T-helper 17 cell (primary cell): ENCODE measurements at regions not wholly inside any gene's neighbourhood (a gene's known extent, or its start where the extent isn't known, plus 50 kb on each side); places are given as distances from the start of the nearest gene placed in this dataset.

Source experiments
- ATAC-seq: fragments of 150-1000 bp; cut with Tn5 transposase; 2 replicates; pipeline ENCODE4 v1.10.0; 2021; ENCODE audit warnings: mild to moderate bottlenecking, moderate library complexity
- DNase-seq, 3 donors: peaks; one replicate each; pipeline versions ENCODE4 v3.0.0 to v3.0.0-alpha.2; 2020 to 2021
- H3K9me3 ChIP-seq: one replicate; pipeline ENCODE4 v1.7.0; 2013; ENCODE audit warnings: low read length, mild to moderate bottlenecking; ENCODE audit not compliant: control insufficient read depth, poor library complexity, severe bottlenecking
- H3K27ac Mint-ChIP-seq: one replicate; pipeline ENCODE4 v1.8.0; 2022; ENCODE audit warnings: mild to moderate bottlenecking, moderate library complexity, mixed read lengths
- H3K27me3 Mint-ChIP-seq: one replicate; pipeline ENCODE4 v1.8.0; 2022; ENCODE audit warnings: mixed read lengths
- H3K36me3 Mint-ChIP-seq: one replicate; pipeline ENCODE4 v1.8.0; 2022; ENCODE audit warnings: low read depth, mixed read lengths
- H3K4me1 Mint-ChIP-seq: one replicate; pipeline ENCODE4 v1.8.0; 2022; ENCODE audit warnings: mild to moderate bottlenecking, mixed read lengths
- H3K4me3 Mint-ChIP-seq: one replicate; pipeline ENCODE4 v1.8.0; 2022; ENCODE audit warnings: mild to moderate bottlenecking, moderate library complexity, mixed read lengths

DNA sequence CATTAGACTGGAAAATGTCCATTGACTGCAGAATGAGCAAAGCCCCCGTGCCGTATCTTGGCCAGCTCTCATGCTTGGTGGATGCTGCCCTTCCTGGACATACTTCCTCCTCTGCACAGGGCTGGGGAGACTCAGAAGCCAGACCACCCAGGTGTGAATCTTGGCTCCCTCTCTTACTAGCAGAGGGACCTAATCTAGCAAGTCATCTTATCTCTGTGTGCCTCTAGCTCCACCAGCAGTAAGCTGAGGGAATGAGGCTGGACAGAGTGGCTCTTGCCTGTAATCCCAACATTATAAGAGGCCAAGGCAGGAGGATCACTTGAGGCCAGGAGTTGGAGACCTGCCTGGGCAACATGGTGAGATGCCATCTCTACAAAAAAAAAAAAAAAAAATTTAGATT lies 173.8 kb upstream of the GHITM start:
- H3K9me3 ChIP-seq, result no peaks in the 10 kb centered on the region
- no peaks in the 10 kb centered on the region for H3K27me3 Mint-ChIP-seq
- DNase-seq (no peak), ATAC-seq (no peak)
- no peaks in the 10 kb centered on the region for H3K4me1 Mint-ChIP-seq
- no peak overlapping the region for H3K27ac Mint-ChIP-seq
- H3K4me3 Mint-ChIP-seq, result no peak overlapping the region
- no peaks in the 10 kb centered on the region for H3K36me3 Mint-ChIP-seq

DNA sequence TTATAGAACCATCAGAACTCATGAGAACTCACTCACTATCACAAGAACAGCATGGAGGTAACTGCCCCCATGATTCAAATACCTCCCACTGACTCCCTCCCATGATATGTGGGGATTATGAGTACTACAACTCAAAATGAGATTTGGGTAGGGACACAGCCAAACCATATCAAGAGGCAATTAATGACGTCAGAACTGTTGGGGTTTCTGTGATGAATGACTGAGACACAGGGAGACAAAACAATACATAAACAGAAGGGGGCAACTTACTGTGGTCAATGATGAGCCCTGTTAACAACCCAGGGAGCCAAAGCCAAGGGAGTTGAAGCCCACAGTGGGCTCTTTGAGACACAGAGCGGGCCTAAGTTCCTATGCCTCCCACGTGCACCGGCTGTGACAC lies 171.3 kb upstream of the GHITM start:
- Mint-ChIP-seq H3K4me3 (no peak overlapping the region), H3K4me1 (no peaks in the 10 kb centered on the region), H3K27me3 (no peaks in the 10 kb centered on the region), H3K27ac (no peak overlapping the region), H3K36me3 (no peaks in the 10 kb centered on the region)
- ATAC-seq (no peak), DNase-seq (no peak)
- H3K9me3 ChIP-seq, result no peaks in the 10 kb centered on the region

DNA sequence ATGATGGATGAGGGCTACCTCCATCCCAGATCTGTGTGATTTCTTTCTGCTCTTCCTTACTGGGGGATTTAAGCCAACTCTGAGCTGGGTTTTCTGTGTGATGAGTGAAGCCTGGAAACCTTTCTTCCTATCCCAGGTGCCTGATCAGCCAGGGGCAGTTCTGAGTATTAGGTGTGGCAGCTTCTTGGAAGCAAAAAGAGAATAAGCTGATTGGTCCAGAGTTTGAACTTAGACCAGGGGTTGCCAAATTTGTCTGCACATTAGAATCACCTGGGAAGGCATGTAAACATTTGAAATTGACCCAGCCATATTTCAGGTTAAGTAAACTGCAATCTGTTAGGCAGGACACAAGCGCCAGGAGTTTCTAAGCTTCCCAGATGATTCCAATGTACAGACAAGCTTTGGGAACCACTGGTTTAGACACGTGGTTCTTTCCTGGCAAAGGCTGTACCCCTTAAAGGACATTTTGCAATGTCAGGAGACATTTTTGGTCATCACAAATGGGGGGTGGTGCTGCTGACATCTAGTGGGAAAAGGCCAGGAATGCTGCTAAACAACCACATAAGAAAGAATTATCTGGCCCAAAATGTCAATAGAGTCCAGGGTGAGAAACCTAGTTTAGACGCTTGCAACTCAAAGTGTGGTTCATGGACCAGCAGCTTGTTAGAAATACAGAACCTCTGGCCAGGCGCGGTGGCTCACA lies 160.5 kb upstream of the GHITM start:
- Mint-ChIP-seq H3K36me3 (no peaks in the 10 kb centered on the region), H3K27me3 (peaks cover 15% of the 10 kb centered on the region), H3K4me3 (no peak overlapping the region), H3K4me1 (peaks cover 2% of the 10 kb centered on the region), H3K27ac (no peak overlapping the region)
- ATAC-seq (no peak), DNase-seq (no peak)
- no peaks in the 10 kb centered on the region for H3K9me3 ChIP-seq

DNA sequence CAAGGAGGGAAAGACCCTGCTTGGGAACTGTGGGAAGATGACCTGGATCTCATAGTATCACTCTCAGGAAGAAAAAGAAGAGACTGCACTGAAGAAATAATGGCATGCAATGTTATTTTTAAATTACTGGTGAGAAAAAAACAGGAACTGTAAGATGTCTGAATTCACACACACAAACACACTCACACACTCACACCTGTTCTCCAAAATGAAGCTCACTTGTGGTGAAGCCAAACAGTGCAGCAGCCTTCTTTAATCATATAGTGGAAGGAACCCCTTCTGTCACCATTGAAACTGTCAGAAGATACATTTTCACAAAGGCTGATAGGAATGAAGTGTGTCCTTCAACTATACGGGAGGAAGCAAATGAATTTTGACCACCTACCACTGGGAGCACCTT lies 156.5 kb upstream of the GHITM start:
- no peaks in the 10 kb centered on the region for H3K9me3 ChIP-seq
- Mint-ChIP-seq H3K27me3 (peaks cover 30% of the 10 kb centered on the region), H3K27ac (no peak overlapping the region), H3K4me1 (peaks cover 2% of the 10 kb centered on the region), H3K4me3 (no peak overlapping the region), H3K36me3 (peaks cover 3% of the 10 kb centered on the region)
- DNase-seq (no peak), ATAC-seq (no peak)

DNA sequence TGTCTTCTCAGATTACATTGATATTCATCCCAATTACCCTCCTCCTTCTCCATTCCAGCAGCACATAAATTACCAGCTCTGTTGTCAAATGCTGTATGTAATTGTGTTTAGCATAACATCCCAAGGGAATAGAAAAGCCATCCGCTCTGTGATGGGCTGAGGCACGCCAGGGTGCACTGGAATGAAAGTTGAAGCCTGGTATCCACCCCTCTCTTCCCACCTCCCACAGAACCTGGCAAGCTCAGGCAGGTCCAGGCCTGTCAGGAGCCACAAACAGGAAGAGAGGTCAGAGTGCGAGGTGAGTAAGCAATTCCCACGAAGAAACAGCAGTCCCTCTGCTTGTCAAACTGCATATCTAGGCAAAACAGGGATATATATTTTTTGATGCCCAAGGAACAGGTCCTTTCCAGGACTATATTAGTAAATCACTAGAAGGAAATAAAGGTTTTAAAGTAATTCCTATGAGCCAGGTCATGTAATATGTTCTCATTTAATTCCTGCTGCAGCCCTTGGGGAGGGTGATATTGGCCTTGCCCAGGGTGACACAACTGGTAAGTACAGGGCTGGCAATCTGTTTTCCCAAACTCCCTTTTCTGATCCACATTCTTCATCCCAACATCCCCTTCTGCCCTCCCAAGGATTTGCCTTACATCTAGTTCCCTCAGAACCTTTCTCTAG lies 155.6 kb upstream of the GHITM start:
- Mint-ChIP-seq H3K27me3 (peaks cover 30% of the 10 kb centered on the region), H3K4me3 (no peak overlapping the region), H3K36me3 (peaks cover 3% of the 10 kb centered on the region), H3K4me1 (no peaks in the 10 kb centered on the region), H3K27ac (no peak overlapping the region)
- H3K9me3 ChIP-seq, result no peaks in the 10 kb centered on the region
- DNase-seq, result no peak
- ATAC-seq, result no peak

- H3K27me3 Mint-ChIP-seq, result peaks cover 30% of the 10 kb centered on the region
- peaks cover 3% of the 10 kb centered on the region for H3K36me3 Mint-ChIP-seq
- no peak overlapping the region for H3K4me3 Mint-ChIP-seq
- DNase-seq (no peak), ATAC-seq (no peak)
- no peak overlapping the region for H3K27ac Mint-ChIP-seq
- no peaks in the 10 kb centered on the region for H3K9me3 ChIP-seq
- H3K4me1 Mint-ChIP-seq, result no peaks in the 10 kb centered on the region
Observed at GRCh38 chr10:83984256-83984640, 155.1 kb upstream of the GHITM start.

- peaks cover 19% of the 10 kb centered on the region for H3K27me3 Mint-ChIP-seq
- H3K36me3 Mint-ChIP-seq, result peaks cover 3% of the 10 kb centered on the region
- no peaks in the 10 kb centered on the region for H3K4me1 Mint-ChIP-seq
- no peak for ATAC-seq
- H3K4me3 Mint-ChIP-seq, result no peak overlapping the region
- H3K27ac Mint-ChIP-seq, result no peak overlapping the region
- no peak for DNase-seq
- no peaks in the 10 kb centered on the region for H3K9me3 ChIP-seq
Observed at GRCh38 chr10:83986800-83987199, 152.5 kb upstream of the GHITM start.

GRCh38 chr10:83987216-83987615 lies 152.1 kb upstream of the GHITM start:
- H3K36me3 Mint-ChIP-seq, result peaks cover 3% of the 10 kb centered on the region
- peaks cover 3% of the 10 kb centered on the region for H3K4me1 Mint-ChIP-seq
- H3K27me3 Mint-ChIP-seq, result peaks cover 15% of the 10 kb centered on the region
- no peak for ATAC-seq
- DNase-seq, result no peak
- no peak overlapping the region for H3K4me3 Mint-ChIP-seq
- H3K27ac Mint-ChIP-seq, result no peak overlapping the region
- H3K9me3 ChIP-seq, result no peaks in the 10 kb centered on the region

DNA sequence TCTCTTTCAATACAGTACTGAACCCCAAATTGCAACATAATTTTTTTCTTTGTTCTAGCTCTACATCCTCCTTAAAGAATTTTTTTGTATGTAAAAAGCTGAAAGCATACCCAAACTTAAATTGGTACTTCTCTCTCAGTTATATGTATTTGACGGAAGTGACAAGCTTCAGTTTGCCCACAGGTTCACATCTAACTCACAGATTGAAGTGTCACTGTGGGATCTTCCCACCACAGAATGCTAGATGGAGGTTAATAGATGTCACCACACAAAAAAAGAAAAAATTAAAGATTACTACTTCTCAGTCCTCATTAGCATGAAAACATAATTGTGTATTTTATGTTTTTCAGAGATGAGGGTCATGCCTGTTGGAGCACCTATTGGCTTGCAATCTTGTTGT lies 150.9 kb upstream of the GHITM start:
- Mint-ChIP-seq H3K4me1 (peaks cover 3% of the 10 kb centered on the region), H3K4me3 (no peak overlapping the region), H3K27ac (no peak overlapping the region), H3K27me3 (peaks cover 15% of the 10 kb centered on the region), H3K36me3 (peaks cover 3% of the 10 kb centered on the region)
- DNase-seq (no peak), ATAC-seq (no peak)
- H3K9me3 ChIP-seq, result no peaks in the 10 kb centered on the region

GRCh38 chr10:83990126-83990525 lies 149.2 kb upstream of the GHITM start:
- H3K27ac Mint-ChIP-seq, result no peak overlapping the region
- peaks cover 3% of the 10 kb centered on the region for H3K4me1 Mint-ChIP-seq
- peaks cover 3% of the 10 kb centered on the region for H3K36me3 Mint-ChIP-seq
- no peak overlapping the region for H3K4me3 Mint-ChIP-seq
- ATAC-seq, result no peak
- H3K27me3 Mint-ChIP-seq, result peaks cover 15% of the 10 kb centered on the region
- no peak for DNase-seq
- no peaks in the 10 kb centered on the region for H3K9me3 ChIP-seq

DNA sequence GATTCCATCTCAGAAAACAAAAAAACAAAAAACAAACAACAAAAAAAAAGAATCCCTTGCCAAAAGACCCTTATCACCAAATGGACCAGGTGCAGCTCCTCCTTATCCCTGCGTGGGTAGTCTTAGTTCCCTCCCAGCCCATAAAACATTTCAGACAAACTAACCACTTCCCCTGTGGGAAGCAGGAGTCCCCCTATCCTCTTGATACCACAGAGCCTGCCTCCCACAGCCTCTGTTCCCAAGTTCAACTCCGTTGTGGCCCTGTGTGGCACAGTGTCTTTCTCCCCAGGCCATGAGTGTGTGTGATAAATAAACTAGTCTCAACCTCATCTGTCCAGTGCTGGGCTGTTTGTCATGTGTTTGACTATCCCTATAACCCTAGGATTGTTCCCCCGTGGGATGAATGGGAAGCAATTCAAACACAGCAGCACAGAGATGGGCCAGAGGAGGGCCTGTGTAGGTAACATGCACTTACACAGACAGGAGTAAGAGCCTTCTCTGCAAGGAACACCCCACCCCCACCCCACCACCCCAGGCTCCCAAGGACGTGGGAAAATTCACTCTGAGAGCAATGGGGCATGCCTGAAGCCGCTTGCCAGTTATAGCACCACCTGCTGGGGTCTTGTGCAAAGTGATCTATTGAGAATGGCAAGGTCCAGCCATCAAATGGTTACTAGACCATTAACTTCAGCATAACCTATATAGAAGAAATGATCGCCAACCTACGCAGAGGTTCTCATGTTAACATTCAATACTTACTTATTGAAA lies 147.1 kb upstream of the GHITM start:
- Mint-ChIP-seq H3K27me3 (no peaks in the 10 kb centered on the region), H3K36me3 (no peaks in the 10 kb centered on the region), H3K4me3 (no peak overlapping the region), H3K4me1 (peaks cover 8% of the 10 kb centered on the region), H3K27ac (no peak overlapping the region)
- no peaks in the 10 kb centered on the region for H3K9me3 ChIP-seq
- ATAC-seq, result no peak
- no peak for DNase-seq

DNA sequence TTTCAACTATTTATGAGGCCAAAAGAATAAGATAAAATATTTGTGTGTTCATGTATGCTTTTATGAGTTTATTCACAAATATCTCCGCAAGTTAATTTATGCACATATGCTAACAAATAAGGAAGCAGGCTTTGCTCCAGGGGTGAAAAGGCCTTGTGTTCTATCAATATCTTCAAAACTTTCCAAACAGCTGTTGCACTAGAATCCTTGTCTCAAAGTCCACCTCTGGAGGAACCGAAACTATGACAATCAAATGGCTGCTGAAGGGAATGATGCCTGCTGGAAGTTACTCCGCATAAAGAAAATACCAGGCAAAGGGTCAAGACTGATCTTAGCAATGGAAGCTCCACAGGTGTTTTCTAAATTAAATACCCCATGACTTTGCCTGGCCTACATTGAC lies 145.0 kb upstream of the GHITM start:
- no peak for DNase-seq

GRCh38 chr10:83995738-83996331 lies 143.5 kb upstream of the GHITM start:
- peak overlapping the region; percentile 79 for H3K27ac Mint-ChIP-seq
- ATAC-seq (peak; percentile 89), DNase-seq (no peak)

More for the DNA sequence above, 145.0 kb upstream of the GHITM start:
- H3K9me3 ChIP-seq, result no peaks in the 10 kb centered on the region
- Mint-ChIP-seq H3K27me3 (no peaks in the 10 kb centered on the region), H3K36me3 (no peaks in the 10 kb centered on the region), H3K27ac (no peak overlapping the region), H3K4me3 (no peak overlapping the region), H3K4me1 (peaks cover 8% of the 10 kb centered on the region)
- no peak for ATAC-seq

More at GRCh38 chr10:83995738-83996331, 143.5 kb upstream of the GHITM start:
- Mint-ChIP-seq H3K36me3 (no peaks in the 10 kb centered on the region), H3K27me3 (no peaks in the 10 kb centered on the region), H3K4me1 (peaks cover 8% of the 10 kb centered on the region), H3K4me3 (peak overlapping the region; percentile 66)
- H3K9me3 ChIP-seq, result no peaks in the 10 kb centered on the region
